ENCODE measurements at regions not wholly inside any gene's neighbourhood (a gene's known extent, or its start where the extent isn't known, plus 50 kb on each side); places are given as distances from the start of the nearest gene placed in this dataset.

DNA sequence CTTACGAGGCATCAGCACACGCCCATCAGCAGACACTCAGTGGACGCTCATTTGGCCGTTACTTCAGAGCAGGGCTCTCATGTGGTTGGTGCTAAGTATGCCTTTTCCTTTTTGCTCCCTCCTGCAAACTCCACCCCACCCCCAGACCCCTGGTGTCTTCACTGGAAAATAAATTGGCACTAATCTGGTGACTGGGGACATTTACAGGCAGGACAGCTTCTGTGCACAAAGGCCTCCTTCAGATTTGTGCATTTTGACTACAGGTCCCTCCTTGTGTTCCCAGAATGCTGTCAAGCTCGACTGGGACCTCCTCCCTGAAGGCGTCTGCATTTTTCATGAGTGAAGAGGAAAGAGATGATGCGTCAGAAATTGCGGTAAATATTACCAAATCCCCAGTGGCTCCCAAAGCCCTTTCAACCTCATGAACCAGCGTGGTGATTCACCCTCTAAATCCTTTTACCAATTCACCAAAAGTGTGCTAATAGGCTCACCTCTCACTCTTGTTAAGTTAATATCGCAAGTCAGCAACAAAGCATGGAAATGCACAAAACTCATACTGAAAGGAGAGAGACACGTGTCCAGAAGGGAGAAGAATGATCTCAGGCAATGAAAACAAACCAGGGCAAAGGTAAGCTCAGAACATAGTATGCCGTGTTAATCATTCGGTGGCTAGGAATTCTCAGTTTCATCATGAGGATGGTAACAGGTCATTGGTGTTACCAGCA, 119.0 kb downstream of the NKX6-1 start:
- peak; percentile 67 for DNase-seq (ENCODE audit: low read depth)

DNA sequence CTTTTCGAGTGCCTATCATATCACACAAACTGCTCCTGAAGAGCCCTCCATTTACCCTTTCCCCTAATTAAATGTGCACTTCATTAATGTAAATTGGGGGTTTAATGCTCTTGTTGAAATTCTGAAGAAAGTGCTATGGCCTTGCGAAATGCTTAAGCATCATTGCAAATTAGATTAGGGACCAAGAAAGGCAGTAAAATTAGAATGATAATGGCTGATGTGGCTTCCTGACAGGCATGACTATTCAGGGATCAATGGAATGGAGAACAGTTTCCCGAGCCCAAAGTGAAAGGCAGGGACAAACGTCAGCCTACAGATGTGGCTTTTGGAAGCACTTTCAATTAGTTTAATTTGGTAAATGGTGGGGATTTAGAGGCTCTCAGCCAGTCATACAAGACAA, 120.1 kb downstream of the NKX6-1 start:
- DNase-seq (ENCODE audit: low read depth) = no peak

DNA sequence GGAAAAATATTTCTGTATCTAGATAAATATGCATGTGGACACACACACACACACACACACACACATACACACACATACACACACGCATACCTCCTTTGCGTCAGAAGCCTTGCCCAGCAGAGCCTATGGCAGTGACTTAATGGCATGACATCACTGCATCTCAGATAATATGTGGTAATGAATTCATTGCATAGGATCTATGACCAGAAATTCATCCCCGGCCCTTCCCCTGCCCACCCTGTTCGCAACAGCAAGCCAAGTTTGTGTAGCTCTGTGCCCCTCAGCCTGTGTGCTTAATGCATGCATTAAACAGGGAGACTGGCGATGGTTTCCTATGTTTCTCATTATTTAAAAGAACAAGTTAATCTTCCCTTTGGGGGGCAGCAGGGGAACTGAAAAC, 120.7 kb downstream of the NKX6-1 start:
- DNase-seq (ENCODE audit: low read depth) = no peak

DNA sequence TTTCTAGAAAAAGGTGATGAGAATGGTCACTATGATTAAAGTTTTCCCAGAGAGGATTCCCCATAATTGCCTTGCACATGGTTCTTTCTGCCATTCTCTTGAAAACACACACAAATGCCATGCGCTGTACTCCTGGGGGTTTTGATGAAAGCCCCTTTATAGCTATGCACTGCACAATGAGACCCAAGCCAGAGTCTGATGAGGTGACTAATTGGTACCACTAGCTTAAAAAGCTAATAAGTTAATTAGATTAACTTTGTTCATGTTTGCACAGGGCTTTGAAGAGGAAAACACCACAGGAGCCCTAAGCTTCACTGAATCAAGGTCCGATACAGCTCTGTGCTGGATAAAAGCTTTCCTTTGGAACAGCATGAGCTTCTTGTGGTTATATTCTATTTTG, 132.2 kb downstream of the NKX6-1 start:
- DNase-seq (ENCODE audit: low read depth) = no peak

DNA sequence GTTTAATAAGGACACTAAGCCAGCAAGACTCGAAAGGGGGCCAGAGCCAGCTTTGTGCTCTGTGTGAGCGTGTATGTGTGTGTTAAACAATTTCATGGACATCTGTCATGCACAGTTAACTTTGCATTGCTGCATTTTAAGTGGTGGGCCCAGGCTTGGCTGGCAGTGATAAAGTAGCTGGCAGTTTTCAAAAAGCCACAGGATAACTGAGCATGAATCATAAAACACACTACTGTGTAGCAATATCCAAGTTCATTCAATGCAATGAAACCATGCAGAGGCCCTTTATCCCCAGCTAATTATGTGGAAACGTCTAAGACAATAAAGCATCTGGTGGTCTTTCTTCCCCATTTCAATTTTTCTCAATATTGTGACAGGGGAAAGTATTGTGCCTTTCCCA, 132.9 kb downstream of the NKX6-1 start:
- no peak for DNase-seq (ENCODE audit: low read depth)

DNA sequence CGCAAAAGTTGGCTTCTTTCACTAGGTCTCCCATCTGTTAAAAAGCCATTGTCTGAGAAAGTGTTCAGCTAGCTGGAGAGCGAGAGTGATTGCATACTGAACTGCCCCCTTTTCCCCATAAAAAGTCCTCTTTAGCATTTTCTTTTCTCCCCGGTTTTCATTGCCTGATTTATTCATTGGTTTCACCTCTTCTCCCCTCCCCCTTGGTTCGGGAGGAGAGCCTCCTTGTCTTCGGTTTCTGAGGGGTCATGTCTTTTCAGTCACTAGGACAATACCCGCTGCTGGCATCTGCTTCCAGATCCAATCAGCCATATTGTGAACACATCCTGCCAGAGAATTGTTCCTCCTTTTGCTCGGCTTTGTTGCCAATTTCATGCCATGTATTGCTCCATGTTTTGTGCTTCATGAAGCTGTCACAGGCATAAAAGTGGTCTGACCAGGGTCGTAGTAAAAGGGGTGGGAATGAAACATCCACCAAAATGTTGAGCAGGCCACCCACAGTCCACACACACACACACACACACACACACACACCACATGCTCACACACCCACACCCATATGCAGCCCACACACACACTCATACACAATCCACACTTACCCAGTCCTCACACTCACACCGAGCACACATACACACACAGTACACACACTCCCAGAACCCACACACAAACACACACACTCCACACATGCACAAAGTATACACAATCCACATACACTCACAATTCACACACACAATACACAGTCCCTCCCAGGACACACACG, 136.0 kb downstream of the NKX6-1 start:
- no peak for DNase-seq (ENCODE audit: low read depth)

DNA sequence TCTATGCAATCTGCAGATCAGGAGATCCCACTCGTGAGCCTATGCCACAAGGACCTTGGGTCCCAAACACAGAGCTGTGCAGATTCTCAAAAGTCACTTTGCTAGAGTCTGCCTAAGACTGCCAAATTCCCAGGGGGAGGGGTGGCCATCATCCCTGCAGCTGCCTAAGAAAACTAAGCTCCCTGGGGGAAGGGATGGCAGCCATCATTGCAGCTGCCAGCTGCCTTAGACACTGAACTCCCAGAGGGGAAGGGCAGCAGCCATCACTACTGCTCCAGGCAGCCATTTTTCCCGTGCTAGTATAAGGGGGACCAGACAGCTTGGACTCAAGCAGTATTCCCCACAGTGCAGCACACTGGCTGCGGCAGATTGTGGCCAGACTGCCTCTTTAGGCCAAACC, 156.9 kb downstream of the NKX6-1 start:
- DNase-seq (ENCODE audit: low read depth) = no peak

DNA sequence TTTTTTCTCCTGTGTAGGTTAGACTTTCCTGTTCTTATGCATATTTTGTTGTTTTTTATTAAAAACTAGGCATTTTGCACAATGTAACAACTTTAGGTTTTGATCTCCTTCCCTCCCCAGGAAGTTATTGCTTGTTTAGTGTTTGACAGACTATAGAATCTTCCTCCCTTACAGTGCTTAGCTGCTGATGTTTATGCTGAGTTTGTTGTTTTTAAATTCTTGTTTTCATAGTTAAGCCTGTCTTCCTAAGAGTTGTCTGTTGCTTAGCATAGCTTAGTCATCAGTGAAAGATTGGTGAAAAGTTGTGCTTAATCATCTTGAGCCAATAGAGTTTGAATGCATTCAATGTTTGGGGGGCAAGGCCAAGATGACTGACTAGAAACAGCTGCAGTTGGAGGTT, 157.5 kb downstream of the NKX6-1 start:
- DNase-seq (ENCODE audit: low read depth) = no peak

DNA sequence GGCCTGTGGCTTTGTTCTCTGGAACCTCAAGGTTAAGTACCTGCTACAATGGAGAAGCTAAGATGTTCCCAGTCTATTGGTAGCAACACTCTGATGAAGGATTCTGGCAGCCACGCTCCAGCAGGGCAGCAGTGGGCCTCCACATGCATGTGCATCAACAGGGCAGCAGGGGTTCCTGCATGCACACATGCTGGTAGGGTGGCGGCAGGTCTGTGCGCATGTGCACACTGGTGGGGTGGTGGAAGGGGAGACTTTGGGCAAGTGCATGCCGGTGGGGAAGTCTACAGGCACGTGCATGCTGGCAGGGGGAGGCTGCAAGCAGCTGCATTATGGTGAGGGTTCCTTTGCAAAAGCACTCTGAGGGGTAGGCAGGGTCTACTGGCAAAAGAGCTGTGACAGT, 160.7 kb downstream of the NKX6-1 start:
- no peak for DNase-seq (ENCODE audit: low read depth)

DNA sequence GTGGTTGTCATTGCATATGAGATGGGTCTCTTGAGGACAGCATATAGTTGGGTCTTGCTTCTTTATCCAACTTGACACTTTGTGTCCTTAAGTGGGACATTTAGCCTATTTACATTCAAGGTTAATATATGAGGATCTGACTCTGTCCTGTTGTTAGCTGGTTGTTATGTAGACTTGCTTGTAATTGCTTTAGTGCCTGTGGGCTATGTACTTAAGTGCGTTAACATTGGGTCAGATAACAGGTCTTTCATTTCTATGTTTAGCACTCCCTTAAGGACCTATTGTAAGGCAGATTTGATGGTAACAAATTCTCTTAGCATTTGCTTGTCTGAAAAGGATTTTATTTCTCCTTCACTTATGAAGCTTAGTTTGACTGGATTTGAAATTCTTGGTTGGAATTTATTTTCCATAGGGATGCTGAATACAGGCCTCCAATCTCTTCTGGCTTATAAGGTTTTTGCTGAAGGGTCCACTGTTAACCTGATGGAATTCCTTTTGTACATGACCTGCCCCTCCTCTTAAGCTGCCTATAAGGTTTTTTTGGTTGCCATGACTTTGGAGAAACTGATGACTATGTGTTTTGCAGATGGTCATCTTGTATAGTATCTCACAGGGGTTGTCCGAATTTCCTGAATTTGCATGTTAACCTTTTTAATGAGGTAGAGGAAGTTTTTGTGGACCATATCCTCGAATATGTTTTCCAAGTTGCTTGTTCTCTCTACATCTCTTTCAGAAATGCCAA, 162.0 kb downstream of the NKX6-1 start:
- no peak for DNase-seq (ENCODE audit: low read depth)

DNA sequence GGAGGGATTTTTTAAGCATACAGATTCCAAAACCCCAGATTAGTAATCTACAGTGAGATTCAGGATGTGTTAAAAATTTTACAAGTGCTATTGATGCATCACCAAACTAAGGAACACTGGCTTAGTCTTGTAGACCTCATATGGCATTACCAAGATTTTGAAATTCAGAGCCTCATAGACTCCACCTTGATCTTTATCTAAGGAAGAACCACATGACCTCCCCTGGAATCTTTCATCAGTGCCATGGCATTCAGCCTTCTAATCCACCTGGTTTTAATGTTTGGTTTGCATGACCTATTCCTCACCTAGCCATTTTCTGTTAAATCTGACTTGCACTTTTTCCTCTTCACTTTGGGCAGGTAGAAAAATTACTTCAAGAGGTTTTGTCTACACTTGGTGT, 171.6 kb downstream of the NKX6-1 start:
- no peak for DNase-seq (ENCODE audit: low read depth)

DNA sequence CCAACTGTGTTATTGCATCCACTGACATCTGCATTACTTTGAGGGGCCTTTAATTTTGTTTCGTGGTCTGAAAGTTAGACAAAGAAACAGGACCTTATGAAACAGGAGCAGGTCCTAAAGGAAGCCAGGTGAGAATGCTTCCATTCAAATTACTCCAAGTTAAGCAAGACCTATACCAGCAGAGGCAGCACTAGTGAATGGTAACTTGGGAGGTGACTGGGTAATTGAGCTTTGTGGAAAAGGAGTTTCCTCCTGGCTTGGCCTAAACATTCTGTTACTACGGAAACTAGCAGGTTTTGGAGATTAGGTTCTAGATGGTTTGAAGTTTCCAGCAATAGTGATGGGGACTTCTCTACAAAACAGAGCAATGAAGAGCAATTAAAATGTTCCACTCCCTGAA, 173.5 kb downstream of the NKX6-1 start:
- DNase-seq (ENCODE audit: low read depth) = no peak

DNA sequence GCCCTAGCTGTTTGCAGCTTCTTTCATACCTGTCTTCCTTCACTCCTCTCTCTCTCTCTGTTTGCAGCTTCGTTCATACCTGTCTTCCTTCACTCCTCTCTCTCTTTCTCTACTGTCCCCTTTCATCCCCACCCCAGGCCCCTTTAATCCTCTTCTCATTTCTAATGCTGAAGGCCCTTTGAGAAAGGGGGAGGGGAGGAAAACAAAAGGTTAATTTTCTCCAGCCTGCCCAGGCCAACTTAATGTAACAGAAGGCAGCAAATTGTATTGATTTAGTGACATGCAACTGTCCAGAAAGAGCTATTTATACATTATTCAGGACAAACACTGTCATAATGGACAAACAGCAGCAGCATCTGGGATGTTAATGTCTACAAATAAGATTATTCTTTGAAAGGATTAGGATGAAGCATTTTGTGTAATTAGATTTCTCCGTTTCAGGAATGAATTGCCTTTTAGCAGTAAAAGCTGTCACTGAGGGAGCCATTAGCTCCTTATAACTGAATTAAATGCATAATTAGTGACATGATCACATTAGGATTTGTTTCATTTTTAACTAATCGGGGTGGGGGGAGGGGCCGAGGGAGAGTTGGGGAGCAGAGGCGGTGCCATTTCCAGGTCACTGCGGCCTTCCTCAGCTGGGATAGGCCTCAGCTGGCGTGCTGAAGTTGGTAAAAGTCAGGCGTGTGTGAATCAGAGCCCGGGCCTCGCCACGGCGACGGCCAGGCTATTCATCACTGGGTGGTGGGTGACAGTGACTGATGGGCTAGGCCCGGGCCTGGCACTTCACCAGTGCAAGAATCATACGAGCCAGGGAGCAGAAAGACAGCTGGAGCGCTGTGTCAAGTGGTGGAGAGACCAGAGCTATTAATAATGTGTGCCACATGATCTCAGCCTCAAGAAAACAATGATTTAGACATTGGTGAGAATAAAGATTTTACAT, 174.5 kb downstream of the NKX6-1 start:
- DNase-seq (ENCODE audit: low read depth) = peak; percentile 6

DNA sequence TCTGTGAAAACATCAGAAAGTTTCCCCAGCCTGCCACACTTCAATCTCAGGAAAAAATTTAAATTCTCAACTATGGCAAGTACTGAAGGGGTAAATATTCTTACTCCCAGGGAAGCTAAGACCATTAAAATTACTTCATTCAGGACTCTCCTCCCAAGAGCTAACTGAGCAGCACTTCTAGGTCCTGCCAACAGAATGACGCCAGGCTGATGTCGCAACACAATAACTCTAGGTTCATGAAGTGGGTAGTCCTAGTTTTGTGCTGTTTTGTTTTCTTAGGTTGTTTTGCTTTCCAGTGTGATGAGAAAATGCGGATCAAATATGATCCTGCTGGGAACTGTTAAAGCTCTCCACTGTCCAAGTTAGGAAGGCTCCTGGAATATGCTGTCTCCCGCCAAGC, 180.0 kb downstream of the NKX6-1 start:
- DNase-seq (ENCODE audit: low read depth) = peak; percentile 7

DNA sequence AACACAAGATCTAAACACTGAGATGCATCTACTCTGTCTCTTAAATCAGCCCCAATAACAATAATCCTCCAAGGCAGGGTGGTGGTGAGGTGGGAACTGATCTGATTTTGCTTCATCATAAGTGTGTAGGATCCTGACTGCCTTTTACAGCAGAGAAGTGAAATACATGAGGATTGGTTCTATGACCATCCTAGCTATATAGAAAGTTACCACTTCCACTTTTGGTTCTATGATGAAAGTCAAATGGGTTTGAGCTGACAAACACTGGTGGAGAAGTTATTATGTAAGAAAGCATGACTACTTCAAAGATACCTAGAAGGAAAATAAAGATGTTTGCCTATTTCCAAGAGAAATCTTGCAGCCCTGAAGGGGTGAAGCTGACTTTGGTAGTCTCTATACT, 181.6 kb downstream of the NKX6-1 start:
- no peak for DNase-seq (ENCODE audit: low read depth)

DNA sequence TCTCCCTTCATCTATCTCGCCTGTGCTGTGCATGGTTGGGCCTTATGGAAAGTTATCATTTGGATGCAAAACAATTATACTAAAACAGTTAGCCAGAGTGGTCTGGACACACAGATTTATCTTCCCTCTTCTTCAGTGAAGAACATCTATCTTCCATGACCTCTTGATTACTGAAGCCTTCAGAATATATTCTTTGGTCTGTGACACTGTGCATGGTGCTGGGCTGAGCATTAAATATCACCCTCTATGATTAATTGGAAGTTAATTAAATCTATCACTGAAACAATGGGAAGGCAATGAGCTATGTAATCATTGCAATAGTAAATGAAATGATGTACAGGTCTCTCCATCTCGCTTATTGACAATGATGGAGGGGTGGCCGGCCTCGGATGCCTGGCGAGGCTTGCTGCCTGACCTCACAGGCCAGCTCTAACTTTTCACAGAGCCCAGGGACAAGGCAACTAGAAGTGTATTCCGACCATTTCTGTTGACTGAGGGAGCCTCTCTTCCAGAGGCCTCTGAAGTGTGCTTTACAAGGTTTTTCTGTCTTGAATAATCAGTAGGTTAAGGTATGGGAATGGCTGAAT, 186.6 kb downstream of the NKX6-1 start:
- DNase-seq (ENCODE audit: low read depth) = no peak

DNA sequence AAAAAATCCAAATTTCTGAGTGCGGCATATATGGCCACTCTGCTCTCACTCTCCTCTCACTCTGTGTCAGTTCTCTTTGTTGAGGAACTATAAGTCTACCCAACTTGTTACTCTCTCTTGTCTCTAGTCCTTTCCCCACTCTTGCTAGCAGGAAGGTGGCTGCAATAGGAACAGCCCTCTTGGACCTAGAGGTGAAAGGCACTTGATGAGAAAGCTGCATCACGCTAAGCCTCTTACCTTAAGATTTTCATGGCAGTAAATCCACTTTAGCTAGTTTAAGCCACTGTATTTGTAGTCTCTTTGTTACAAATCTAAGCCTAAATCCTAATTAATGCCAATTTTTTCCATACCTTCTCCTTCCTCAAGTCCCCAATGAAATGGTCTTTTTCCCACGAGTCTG, 189.9 kb downstream of the NKX6-1 start:
- no peak for DNase-seq (ENCODE audit: low read depth)

DNA sequence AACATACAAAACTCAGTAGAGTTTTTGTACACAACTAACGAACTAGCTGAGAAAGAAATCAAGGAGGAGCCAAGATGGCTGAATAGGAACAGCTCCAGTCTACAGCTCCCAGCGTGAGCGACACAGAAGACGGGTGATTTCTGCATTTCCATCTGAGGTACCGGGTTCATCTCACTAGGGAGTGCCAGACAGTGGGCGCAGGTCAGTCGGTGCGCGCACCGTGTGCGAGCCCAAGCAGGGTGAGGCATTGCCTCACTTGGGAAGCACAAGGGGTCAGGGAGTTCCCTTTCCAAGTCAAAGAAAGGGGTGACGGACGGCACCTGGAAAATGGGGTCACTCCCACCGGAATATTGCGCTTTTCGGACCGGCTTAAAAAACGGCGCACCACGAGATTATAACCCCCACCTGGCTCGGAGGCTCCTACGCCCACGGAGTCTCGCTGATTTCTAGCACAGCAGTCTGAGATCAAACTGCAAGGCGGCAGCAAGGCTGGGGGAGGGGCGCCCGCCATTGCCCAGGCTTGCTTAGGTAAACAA, 200.3 kb downstream of the NKX6-1 start:
- peak; percentile 3 for DNase-seq (ENCODE audit: low read depth)

DNA sequence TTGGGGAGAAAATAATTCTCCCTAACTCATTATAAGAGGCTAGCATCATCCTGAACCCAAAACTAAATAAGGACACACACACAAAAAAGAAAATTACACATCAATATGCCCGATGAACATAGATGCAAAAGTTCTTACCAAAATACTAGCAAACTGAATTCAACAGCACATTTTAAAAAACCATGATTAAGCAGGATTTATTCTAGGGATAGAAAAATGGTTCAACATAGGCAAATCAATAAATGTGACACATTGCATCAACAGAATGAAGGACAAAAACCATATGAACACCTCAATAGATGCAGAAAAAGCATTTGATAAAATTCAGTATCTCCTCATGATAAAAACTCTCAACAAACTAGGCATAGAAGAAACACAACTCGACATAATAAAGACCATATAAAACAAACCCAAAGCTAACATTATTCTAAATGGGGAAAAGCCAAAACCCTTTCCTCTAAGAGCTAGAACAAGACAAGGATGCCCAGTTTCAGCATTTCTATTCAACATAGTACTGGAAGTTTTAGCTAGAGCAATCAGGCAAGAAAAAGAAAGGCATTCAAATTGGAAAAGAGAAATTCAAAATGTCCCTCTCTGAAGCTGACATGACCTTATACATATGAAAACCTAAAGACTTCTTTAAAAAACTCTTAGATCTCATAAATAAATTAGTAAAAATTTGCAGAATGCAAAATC, 200.9 kb downstream of the NKX6-1 start:
- DNase-seq (ENCODE audit: low read depth) = no peak

DNA sequence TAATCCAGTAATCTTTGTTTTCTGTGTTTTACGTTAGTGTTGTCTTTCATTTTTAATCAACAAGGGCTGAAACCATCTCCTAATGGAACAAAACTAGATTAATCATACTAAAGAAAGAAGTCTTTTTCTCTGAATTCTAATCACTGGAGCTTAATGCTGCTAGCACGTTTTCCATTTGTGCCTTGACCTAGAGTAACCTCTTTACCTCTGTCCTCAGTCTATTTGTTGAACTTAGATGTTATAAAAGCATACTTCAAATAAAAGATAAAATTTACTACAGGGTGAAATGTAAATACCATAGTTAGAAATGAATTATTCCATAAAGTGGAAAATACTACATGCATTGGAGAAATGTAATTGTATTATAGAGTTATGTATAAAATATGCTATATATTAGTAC, 207.1 kb downstream of the NKX6-1 start:
- DNase-seq (ENCODE audit: low read depth) = no peak

Measured in RPMI7951 (cell line).